Myocyte (in vitro differentiated cells): ENCODE measurements at regions not wholly inside any gene's neighbourhood (a gene's known extent, or its start where the extent isn't known, plus 50 kb on each side); places are given as distances from the start of the nearest gene placed in this dataset.
"Not testable (repeated sequence)": the region's sequence is repeated elsewhere in the genome, so short reads cannot be mapped to it uniquely, and the experiment has no call there.

Source experiments
- DNase-seq: peaks from one replicate; pipeline ENCODE4 v3.0.0-alpha.2; 2012; ENCODE audit warnings: low read depth

GRCh38 chr9:85339338-85339737, 402.4 kb downstream of the AGTPBP1 start:
- DNase-seq, result no peak

- no peak for DNase-seq
Observed at GRCh38 chr9:85334228-85334627, 407.5 kb downstream of the AGTPBP1 start.

DNA sequence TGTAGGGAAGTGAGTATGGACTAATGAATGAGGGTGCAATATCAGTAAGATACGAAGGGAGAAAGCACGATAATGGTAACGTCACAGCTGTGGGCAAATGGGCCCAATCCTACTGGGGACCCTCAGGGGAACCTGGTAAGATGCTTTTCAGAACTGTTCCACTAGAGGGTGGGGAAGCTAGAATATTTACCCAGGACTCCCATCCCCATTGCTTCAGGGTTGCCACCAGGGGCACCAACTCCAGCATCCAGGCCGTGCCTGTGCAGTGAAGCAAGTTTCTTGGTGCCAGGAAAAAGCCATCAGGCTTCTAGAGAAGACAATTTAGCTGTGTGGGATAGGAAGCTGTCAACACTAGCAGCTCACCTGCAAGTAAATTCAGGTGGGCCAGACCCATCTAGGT, 409.3 kb downstream of the AGTPBP1 start:
- no peak for DNase-seq

DNA sequence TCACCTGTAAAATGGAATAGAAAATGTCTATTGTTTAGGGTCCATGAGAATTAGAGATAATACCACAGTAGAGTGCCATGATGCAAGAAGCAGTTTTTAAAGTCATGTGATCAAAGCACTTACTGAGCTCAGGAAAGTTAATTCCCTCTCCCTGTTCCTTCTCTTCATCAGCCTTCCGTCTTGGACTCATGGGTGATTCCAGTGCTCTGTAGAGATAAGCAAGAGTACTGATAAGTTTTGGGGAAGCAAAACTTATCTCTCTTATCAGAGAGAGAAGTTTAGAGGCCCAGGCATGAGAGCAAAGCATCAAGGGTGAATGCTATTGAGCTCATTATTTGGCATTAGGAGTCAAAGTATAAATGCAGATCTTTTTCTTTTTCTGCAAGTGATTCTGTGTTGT, 410.1 kb downstream of the AGTPBP1 start:
- no peak for DNase-seq

- DNase-seq, result no peak
Observed at GRCh38 chr9:85322592-85322991, 419.2 kb downstream of the AGTPBP1 start.

GRCh38 chr9:85321561-85321960, 420.2 kb downstream of the AGTPBP1 start:
- DNase-seq, result no peak

DNA sequence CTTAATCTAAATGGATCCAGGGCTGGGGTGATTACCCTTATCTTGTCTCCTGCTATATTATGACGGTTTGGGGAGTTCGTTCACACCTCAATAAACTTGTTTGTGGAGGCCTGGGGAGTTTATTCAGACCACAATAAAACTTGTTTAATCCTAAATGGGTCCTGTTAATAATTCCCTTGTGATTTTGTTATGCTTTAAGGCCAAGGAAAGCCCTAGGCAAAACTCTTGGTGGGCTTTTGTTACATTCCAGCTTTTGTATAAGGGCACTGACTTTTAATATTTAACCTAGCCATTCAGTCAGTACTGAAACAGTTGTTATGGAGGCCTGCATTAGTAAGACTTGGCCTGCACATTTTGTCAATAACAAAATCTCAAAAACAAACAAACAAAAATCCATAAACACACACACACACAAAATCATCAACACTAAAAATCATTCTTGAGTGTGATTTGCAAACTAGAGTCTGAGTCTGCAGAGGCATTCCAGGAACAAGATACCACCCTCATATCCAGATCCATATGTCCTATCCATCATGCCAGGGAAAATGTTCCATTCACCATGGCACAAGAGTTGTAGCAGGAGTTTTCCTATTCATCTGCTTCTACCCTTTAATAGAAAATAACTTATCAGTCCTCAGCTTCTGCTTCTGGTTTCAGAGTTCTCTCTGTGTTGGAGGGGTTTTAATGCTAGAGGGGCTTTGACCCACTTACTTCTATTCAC, 421.7 kb downstream of the AGTPBP1 start:
- no peak for DNase-seq

GRCh38 chr9:85315535-85315934, 426.2 kb downstream of the AGTPBP1 start:
- DNase-seq, result not testable (repeated sequence)

GRCh38 chr9:85310573-85310972, 431.2 kb downstream of the AGTPBP1 start:
- DNase-seq, result no peak

DNA sequence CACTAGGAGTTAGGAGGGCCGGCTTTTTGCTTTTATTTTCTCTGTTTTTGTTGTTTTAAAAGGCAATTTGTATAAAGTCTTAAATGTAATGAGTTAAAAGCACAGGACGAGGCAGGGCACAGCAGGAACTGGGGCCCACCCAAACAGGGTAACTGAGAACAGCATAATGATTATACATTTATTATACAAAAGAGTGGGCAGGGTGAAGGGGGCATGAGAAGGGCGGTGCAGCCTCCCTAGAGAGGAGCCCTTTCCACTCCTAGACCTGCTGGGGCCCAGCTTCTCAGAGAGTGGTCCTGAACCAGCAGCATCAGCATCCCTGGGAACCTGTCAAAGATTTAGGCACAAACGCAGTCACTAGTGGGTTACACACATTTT, 438.0 kb downstream of the AGTPBP1 start:
- DNase-seq, result no peak

DNA sequence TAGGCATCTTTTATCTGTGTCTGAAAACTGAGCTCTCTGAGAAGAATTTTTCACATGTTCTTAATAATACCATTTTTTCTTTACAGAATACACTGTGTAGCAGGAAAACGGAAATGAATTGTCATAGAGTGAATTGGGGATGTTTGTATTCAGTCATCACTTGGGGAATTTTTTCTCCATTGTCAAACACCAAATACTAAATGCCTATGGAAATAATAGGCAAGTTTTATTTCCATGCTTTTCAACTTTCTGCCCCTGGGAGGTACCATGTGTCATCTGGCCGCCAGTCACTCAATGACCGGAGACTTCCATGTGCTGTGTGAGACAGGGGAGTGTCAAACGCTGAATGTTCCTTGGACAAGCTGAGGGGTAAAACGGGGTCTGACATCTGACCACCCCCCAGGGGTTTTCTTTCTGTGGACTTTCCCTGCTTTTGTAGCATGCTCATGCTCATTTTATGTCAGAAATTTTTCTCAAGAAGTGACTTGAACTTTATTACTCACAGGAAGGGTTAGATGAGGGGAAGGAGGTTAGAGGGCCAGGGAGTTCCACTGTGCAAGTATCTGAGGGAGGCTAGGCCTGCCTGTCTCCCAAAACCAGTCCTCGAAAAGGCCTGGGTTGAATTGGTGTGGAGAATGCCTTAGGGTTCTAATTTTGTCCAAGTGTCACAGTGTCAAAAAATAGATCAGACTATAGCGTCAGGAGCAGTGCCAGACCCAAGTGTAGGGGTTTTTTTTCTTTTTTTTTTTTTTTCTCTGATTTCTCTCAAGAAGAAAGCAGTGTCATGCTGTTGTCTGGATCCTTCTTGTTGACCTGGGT, 438.6 kb downstream of the AGTPBP1 start:
- DNase-seq, result no peak

DNA sequence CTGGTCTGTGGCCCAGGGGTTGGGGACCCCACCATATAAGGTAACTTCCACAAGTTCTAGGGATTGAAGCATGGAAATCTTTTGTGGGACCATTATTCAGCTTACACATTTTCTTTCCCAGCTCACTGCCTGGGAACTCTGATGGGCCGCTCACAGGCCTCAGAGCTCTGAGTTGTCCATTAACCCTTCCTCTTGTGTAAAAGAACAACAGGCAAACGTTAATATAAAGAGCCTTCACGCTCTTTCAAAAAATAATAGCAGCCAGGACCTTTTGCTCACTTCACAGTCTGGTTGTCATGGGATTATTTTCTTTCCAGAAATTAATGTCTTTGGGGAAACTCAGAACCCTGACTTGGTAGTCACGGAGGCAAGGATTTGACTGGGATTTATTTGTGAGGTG, 443.3 kb downstream of the AGTPBP1 start:
- DNase-seq, result no peak

DNA sequence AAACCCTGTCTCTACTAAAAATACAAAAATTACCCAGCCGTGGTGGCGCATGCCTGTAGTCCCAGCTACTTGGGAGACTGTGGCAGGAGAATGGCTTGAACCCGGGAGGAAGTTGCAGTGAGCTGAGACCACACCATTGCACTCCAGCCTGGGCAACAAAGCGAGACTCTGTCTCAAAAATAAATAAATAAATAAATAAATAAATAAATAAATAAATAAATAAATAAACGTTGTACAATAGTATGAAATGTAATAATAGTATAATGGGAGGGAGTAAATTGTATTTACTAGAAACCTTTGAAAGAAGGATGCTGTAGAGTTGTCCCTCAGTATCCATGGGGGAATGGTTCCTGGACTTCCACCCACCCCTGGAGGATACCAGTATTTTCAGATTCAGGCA, 446.5 kb downstream of the AGTPBP1 start:
- not testable (repeated sequence) for DNase-seq

DNA sequence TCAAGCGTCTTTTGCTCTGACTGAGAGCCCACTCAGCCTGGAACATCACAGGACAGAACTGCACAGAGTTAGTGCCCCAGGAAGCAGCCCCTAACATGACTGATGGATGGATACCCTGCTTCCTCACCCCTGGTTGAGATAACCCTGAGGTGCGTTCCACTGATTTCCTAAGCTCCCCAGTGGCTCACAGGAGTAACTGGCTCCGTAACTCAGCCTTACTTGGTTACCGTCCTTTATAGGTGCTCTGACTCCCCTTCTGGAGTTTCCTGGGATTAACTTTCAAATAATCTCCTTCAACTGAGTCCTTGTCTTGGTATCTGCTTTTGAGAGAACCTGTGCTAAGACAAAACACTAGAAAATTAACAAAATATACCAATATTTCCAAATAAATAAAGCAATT, 449.5 kb downstream of the AGTPBP1 start:
- DNase-seq, result no peak

- no peak for DNase-seq
Observed at GRCh38 chr9:85291266-85291665, 450.5 kb downstream of the AGTPBP1 start.

DNA sequence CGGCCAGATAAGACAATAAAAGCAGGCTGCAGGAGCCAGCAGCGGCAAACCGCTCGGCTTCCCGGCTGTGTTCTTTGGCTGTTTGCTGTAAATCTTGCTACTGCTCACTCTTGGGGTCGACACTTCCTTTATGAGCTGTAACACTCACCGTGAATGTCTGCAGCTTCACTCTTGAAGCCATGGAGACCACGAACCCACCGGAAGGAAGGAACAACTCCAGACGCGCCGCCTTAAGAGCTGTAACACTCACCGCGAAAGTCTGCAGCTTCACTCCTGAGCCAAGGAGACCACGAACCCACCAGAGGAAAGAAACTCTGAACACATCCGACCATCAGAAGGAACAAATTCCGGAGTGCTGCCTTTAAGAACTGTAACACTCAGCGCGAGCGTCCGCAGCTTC, 451.7 kb downstream of the AGTPBP1 start:
- no peak for DNase-seq

- no peak for DNase-seq
Observed at GRCh38 chr9:85289142-85289541, 452.6 kb downstream of the AGTPBP1 start.

DNA sequence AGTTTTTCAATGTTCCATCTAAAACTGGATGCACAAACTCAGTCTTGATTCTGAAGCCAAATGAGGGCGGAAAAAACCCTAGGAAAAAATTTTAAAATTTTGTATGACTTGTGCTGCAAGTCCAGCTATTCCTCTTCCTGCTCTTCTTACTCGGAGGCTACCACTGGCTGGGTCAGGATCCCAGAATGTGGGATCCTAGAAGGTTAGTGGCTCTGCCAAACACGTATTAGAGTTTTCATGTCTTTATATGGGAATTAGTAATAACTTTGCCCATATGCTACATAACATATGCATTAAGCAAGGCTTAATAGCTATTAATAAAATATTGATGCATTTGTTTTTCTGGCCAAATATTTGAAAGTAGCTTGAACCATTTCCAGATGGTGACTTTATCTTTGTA, 458.3 kb downstream of the AGTPBP1 start:
- no peak for DNase-seq

- DNase-seq, result no peak
Observed at GRCh38 chr9:85278769-85279168, 463.0 kb downstream of the AGTPBP1 start.

GRCh38 chr9:85276741-85277140, 465.0 kb downstream of the AGTPBP1 start:
- no peak for DNase-seq

GRCh38 chr9:85269811-85270210, 471.9 kb downstream of the AGTPBP1 start:
- no peak for DNase-seq

- no peak for DNase-seq
Observed at GRCh38 chr9:85268131-85268530, 473.6 kb downstream of the AGTPBP1 start.

- DNase-seq, result no peak
Observed at GRCh38 chr9:85264695-85265094, 477.1 kb downstream of the AGTPBP1 start.
